Liver (tissue), 3 donors: ENCODE measurements at regions not wholly inside any gene's neighbourhood (a gene's known extent, or its start where the extent isn't known, plus 50 kb on each side); places are given as distances from the start of the nearest gene placed in this dataset.

ENCODE experiments used
- ATF3 ChIP-seq: IDR thresholded peaks from 2 replicates; pipeline ENCODE4 v1.6.1; 2016; ENCODE audit warnings: antibody characterized with exemption
- CTCF ChIP-seq: fragments of 150-350 bp; IDR thresholded peaks from 2 replicates; pipeline ENCODE4 v1.5.1; 2017; ENCODE audit warnings: improper control_type of control experiment, low read depth, low read length; ENCODE audit not compliant: missing input control
- MAX ChIP-seq: IDR thresholded peaks from 2 replicates; pipeline ENCODE4 v1.6.1; 2016; ENCODE audit warnings: antibody characterized with exemption
- NR2F2 ChIP-seq: IDR thresholded peaks from 2 replicates; pipeline ENCODE4 v1.6.1; 2016; ENCODE audit warnings: antibody characterized with exemption
- RAD21 ChIP-seq, 2 donors: IDR thresholded peaks; 2 replicates each; pipeline ENCODE4 v1.6.1; 2016; ENCODE audit warnings: antibody characterized with exemption in 2 of 2, mild to moderate bottlenecking in 2 of 2
- SP1 ChIP-seq: IDR thresholded peaks from 2 replicates; pipeline ENCODE4 v1.6.1; 2018; ENCODE audit warnings: antibody characterized with exemption, mild to moderate bottlenecking
- YY1 ChIP-seq: IDR thresholded peaks from 2 replicates; pipeline ENCODE4 v1.6.1; 2016; ENCODE audit warnings: antibody characterized with exemption, mild to moderate bottlenecking
- donor health status: healthy.
- donor health status: healthy.

- TF ChIP-seq CTCF: no peak
- TF ChIP-seq RAD21 (IDR thresholded peaks at IDR 0.05): no peak
- TF ChIP-seq YY1: no peak
- no peak for TF ChIP-seq ATF3
- no peak for TF ChIP-seq SP1
- no peak for TF ChIP-seq NR2F2
- no peak for TF ChIP-seq MAX
These were observed 104.8 kb upstream of the RAD23B start for GRCh38 chr9:107178293-107178692.
